Prostate gland (tissue), 2 donors: ENCODE measurements at regions not wholly inside any gene's neighbourhood (a gene's known extent, or its start where the extent isn't known, plus 50 kb on each side); places are given as distances from the start of the nearest gene placed in this dataset.

Experiments used
- CTCF ChIP-seq, 4 experiments: fragments of 200-600 bp in 2 of 4; fragments of 450-650 bp in 2 of 4; sonication (generic) in 2 of 4; IDR thresholded peaks; 1 replicate in 3 of 4; 2 replicates in 1 of 4; pipeline ENCODE4 v1.5.1; 2016 to 2019; ENCODE audit warnings: antibody characterized with exemption in 4 of 4, mild to moderate bottlenecking in 2 of 4, moderate library complexity in 2 of 4
- POLR2A ChIP-seq: fragments of 450-650 bp; IDR thresholded peaks from one replicate; pipeline ENCODE4 v1.6.1; 2016; ENCODE audit warnings: antibody characterized with exemption, mild to moderate bottlenecking

GRCh38 chr1:94738371-94738770 lies 81.8 kb upstream of the SLC44A3 start:
- TF ChIP-seq CTCF (IDR thresholded peaks at IDR 0.05) (no peak), POLR2A (no peak)
